HG02884 (cell line): ENCODE measurements at regions not wholly inside any gene's neighbourhood (a gene's known extent, or its start where the extent isn't known, plus 50 kb on each side); places are given as distances from the start of the nearest gene placed in this dataset.
"Not testable (repeated sequence)": the region's sequence is repeated elsewhere in the genome, so short reads cannot be mapped to it uniquely, and the experiment has no call there.

Experiments
- ATAC-seq: cut with Tn5 transposase; IDR thresholded peaks from one replicate; pipeline ENCODE4 v1.9.1; 2021; ENCODE audit warnings: mild to moderate bottlenecking, moderate library complexity; ENCODE audit not compliant: unreplicated experiment

DNA sequence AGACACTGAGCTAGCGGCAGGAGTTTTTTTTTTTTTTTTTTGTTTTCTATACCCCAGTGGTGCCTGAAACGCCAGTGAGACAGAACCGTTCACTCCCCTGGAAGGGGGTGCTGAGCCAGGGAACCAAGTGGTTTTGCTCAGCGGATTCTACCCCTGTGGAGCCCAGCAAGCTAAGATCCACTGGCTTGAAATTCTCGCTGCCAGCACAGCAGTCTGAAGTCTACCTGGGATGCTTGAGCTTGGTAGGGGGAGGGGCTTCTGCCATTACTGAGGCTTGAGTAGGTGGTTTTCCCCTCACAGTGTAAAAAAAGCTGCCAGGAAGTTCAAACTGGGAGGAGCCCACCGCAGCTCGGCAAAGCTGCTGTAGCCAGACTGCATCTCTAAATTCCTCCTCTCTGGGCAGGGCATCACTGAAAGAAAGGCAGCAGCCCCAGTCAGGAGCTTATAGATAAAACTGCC is 173.0 kb downstream of the DMAC1 start:
- not testable (repeated sequence) for ATAC-seq

DNA sequence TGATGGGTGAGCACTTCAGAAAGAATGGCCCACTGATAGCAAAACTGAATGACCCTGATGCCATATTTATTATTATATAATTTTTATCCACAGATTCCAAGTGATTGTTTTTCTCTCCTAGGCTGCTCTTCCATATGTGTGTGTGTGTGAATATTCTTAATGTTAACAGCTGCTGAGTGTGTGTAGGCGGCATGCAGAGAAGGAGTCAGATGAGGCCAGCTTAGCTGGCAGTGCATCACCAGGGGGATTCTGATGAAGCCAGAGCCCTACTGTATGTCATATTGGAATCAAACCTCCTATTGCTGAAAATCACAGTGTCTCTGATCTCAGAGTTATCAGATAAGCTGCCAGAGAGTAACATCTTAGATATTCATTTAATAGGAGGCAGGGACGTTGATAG is 177.1 kb downstream of the DMAC1 start:
- ATAC-seq = no peak

DNA sequence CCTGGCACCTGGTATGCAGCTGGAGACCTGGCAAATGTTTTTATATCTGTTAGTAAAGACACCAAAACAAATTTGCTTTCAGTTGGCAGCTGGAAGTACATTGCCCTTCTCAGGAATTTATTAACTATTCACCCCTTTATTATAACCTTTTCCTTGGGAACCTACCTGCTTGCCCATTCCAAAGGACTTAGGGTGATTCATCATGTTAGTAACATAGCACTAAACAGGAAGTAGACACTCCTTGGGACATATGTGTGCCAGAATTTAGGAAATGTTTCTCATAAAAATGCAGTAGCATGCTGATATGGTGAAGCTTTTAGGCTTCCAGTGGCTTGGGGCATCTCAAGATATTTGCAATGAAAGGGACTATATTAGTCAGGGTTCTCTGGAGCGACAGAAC is 184.2 kb downstream of the DMAC1 start:
- no peak for ATAC-seq

GRCh38 chr9:7613931-7614330 is 185.6 kb downstream of the DMAC1 start:
- no peak for ATAC-seq

GRCh38 chr9:7608261-7608660 is 191.3 kb downstream of the DMAC1 start:
- no peak for ATAC-seq

GRCh38 chr9:7607421-7607820 is 192.2 kb downstream of the DMAC1 start:
- ATAC-seq = no peak

- no peak for ATAC-seq
Observed at GRCh38 chr9:7606591-7606990, 193.0 kb downstream of the DMAC1 start.

DNA sequence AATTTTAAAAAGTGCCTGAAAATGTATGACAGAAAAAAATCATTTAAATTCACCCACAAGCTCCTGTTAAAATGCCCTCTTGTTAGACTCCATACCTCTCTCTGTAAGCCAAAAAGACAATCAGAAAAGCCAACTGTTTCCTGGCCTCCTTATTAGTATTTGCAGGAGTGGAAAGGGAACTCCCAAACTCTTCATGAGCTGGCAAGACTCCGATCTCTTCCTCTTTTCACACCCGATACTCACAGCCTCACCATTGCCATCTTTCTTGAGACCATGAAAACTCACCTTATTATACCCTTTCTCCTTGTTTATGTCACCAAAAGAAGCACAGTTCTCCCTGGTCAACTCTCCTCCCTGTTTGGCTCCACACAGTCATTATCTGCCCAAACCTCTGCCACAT is 197.8 kb downstream of the DMAC1 start:
- ATAC-seq = no peak

DNA sequence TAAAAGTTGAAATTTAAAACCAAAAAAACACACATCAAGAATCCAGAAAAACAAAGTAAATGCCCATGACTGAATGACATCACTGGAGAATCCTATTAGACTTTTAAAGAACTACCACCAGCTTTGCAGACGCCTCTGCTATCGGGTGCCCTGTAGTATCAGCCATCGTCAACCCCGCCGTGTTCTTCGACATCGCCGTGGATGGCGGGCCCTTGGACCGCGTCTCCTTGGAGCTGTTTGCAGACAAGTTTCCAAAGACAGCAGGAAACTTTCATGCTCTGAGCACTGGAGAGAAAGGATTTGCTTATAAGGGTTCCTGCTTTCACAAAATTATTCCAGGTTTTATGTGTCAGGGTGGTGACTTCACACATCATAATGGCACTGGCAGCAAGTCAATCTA is 201.9 kb downstream of the DMAC1 start:
- ATAC-seq = no peak

GRCh38 chr9:7592321-7593316 is 207.0 kb downstream of the DMAC1 start:
- no peak for ATAC-seq

DNA sequence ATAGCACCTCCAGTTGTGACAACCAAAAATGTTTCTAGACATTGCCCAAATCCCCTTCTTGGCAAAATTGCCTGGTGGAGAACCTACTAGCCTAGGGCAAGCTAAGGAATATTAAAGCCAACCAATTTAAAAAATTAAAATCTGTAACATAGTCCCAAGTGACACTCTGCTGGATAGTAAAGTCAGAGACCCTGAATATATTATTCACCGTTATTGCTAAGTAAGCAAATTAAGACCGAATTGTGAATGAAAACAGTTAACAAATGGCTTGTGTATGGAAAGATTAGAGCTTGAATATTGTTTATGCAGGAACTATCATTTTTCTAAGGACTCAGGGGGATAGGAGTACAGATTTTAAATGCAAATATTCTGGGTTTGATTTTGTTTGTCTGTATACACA is 208.1 kb downstream of the DMAC1 start:
- ATAC-seq = no peak

DNA sequence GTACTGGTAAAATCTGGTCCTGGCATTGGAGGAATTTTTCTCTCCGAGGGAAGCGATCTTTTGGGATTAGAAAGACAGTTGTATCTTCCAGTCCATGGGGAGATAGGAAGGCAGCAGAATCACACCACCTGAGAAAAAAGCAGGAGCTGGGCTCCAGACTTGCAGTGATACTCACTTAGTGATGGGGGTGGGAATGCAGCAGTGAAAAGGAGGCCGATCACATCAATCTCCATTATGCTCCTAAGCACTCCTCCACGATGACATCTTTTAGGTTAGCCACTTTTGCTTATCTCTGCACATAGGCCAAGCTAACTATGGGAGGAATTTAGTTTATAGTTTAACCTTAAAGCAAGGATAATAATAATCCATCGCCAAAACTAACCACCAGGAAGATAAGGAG is 219.0 kb downstream of the DMAC1 start:
- no peak for ATAC-seq

DNA sequence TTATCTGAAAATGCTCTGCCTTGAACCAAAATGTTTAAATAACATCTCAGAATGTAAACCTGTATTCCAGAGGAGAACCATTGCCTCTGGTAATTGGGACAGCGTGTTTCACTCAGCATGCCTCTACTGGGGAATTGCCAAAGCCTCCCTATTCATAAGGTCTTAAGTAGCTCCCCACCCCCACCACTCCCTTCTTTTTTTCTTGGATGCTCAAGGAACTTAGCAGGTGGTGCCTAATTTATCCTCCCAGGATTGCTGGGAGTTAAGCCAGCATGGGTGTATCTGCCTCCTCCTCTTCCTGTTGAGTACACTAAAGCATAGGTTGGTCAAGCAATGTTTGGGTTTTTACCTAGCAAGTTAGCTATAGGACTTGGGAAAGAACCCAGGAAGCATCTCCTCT is 220.2 kb downstream of the DMAC1 start:
- no peak for ATAC-seq

- ATAC-seq = no peak
Observed at GRCh38 chr9:7578951-7579350, 220.6 kb downstream of the DMAC1 start.

DNA sequence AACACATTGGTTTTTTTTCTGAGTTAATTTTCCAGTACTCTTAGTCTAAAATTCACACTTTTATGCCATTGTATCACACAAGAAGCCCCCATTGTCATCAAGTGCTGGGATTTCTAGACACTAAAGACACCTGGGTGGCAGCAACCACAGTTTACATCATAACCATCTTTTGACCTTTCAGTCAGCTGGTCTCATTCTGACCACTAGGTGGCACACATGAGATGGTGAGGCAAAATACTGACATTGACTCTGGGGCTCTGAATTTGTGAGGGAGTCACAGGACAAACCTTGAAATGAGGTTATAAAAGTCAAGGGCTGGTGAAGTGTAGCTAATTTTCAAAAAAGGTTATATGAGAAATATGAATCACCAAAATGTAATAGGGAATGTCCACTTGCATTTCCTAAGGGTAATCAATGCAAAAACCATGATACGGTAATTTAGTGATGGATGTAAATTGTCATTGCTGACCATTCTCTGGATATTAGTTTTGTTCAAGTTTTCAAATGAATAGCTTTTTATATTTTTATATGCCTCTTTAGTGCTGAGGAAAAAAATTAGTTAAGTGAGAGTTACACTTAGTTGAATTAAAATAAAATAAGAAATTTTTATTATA is 229.4 kb downstream of the DMAC1 start:
- peak; percentile 97 for ATAC-seq

DNA sequence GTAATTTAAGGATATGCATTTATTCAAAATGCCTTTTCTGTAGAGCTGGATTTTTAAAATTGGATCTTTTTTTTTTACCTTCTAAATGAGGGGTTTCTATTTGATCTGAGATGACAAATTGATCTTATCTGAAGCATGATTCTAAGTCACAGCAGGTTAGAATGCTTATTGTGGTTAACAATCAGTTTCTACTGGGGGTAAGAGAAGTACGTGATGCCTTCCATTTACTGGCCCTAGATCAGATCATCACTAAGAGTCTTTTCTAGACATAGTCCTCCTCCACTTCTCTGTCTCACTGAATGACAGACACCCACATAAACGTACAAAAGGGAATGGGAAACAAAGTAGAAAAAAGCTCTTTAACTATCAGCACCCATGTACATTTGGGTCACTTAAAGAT is 231.9 kb downstream of the DMAC1 start:
- no peak for ATAC-seq

DNA sequence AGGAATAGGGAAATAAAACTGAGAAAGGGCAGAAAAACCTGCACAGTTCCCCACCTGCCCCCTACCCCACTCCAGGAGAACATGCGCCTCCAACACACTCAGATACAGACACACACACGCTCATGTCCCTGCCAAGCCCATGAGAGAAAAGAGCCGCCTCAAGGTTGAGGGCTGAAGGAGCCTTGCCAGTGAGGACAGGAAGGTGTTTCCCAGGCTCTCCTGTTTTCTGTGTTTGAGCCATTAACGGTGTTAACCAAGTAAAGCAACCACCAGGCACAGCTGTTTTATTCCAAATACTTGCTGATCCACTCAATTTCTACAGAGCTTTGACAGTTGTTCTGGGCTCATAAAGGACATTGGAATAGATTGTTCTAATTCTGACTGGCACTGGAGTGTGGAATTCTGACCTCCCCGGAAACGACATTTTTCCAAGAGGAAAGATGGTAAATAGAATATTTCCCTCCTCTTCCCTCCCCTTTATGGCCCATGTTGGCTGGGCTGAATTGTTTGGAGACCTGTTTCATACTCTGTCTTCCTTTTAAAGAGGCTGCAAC is 238.0 kb downstream of the DMAC1 start:
- ATAC-seq = no peak

DNA sequence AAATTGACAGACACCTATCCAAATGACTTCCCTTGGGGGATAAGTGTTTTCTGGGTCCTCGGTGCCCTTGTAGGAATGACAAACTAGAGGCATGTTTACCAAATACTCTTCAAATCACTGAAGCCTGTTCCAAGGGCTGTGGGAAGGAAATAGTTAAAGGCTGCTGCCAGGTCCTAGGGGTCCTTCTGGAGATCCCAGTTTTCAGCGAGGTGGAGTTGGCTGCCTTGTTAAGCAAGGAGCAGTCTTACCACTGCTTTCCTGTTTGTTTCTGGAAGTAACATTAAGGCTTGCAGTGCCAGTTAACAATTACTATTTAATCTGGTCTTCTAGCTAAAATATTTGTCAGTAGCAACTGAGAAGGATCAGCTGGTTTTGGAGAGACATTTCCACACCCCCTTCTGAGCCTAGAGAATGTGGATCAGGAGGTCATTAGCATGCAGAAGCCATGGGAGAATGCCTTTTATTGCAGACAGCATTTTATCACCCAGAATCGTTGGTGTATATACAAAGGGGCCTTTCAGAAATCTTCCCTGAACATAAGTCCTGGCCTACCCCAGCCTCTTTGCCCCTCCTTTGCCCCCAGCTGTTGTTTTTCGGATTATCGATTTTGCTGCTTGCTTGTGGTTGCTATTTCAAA is 238.8 kb downstream of the DMAC1 start:
- ATAC-seq = no peak

- no peak for ATAC-seq
Observed at GRCh38 chr9:7554699-7555098, 244.9 kb downstream of the DMAC1 start.

GRCh38 chr9:7552706-7553105 is 246.9 kb downstream of the DMAC1 start:
- not testable (repeated sequence) for ATAC-seq

GRCh38 chr9:7549249-7549648 is 250.3 kb downstream of the DMAC1 start:
- no peak for ATAC-seq
